ENCODE measurements at regions not wholly inside any gene's neighbourhood (a gene's known extent, or its start where the extent isn't known, plus 50 kb on each side); places are given as distances from the start of the nearest gene placed in this dataset.

DNA sequence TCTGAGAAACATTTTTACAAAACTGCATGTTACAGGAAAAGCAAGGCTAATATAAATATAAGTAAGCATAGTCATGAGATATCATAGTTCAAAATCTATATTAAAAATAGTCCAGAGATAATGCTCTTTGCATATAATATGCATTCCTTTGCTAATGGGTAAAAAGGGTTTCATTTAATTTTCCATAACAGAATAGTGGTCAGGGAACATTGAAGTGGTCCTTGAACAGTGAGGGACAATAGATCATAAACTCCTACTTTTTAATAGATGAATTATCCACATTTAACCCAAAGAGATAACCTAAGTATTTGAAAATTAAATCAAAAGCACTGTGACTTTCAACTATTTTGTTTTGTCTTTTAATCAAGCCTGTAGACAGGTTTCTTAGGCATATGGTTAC is 243.1 kb upstream of the ADGRB3 start:
- no peak for TF ChIP-seq CTCF (IDR thresholded peaks at IDR 0.05)
- TF ChIP-seq POLR2A (IDR thresholded peaks at IDR 0.05), result no peak
- TF ChIP-seq POLR2AphosphoS5 (IDR thresholded peaks at IDR 0.05), result no peak

Data from prostate gland (tissue), 2 donors.